ENCODE measurements at regions not wholly inside any gene's neighbourhood (a gene's known extent, or its start where the extent isn't known, plus 50 kb on each side); places are given as distances from the start of the nearest gene placed in this dataset.

DNA sequence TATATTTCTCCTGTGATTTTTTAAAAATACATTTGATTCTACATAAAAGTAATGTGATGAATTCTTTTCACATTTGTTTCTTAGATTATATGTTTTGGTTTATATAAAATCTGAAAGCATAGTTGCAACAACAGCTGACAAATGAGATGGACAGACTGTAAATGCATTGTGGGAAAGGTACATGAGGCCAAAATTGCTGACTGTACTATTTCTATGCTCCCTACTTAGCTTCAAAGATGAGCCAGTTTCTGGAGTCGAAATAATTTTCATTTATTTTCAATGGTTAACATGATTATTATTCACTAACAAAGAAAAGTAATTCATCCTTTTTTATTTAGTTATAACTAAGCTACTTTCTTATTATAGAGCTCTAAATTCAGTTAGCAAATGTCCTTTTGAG is 441.3 kb upstream of the CCNG1 start:
- FAIRE-seq (no peak), DNase-seq (ENCODE audit: low read depth, low spot score) (no peak)
- no TSS peak for BruUV-seq (replicated peaks)
- dilution Hi-C loops (cut with MboI; ENCODE audit: extremely low pct_ligation_motif_present, low sequenced_read_pairs) (no loop called here), intact Hi-C loops (cut with micrococcal nuclease) (no loop called here)
- Histone ChIP-seq H3K4me1 (ENCODE audit: control insufficient read depth, extremely low read depth, insufficient read depth, low read length) (no peaks in the 10 kb centered on the region), H3K9ac (replicated peaks; ENCODE audit: extremely low read depth, insufficient read depth, low read length) (no peak overlapping the region), H3K79me2 (ENCODE audit: control insufficient read depth, insufficient read depth, low read length) (no peaks in the 10 kb centered on the region), H2AFZ (ENCODE audit: low read depth, low read length) (no peak overlapping the region), H3K9me1 (replicated peaks; ENCODE audit: control insufficient read depth, extremely low read depth, insufficient read depth, low read length) (no peaks in the 10 kb centered on the region), H3K27me3 (ENCODE audit: control insufficient read depth in 2 of 2, insufficient read depth in 2 of 2, low read length in 2 of 2) (no peaks in the 10 kb centered on the region), H3K9me3 (replicated peaks; ENCODE audit: control insufficient read depth, insufficient read depth, low read length) (no peaks in the 10 kb centered on the region), H3K4me2 (ENCODE audit: insufficient read depth, low read length) (no peak overlapping the region), H3K36me3 (ENCODE audit: control insufficient read depth in 2 of 2, extremely low read depth in 1 of 2, insufficient read depth in 2 of 2, low read length in 2 of 2) (no peaks in the 10 kb centered on the region), H4K20me1 (replicated peaks; ENCODE audit: control insufficient read depth, extremely low read depth, insufficient read depth, low read length) (no peaks in the 10 kb centered on the region), H3K4me3 (replicated peaks in 1 of 3; ENCODE audit: insufficient read depth in 1 of 3, low read depth in 1 of 3, low read length in 3 of 3) (no peak overlapping the region), H3K27ac (ENCODE audit: insufficient read depth, low read depth, low read length) (no peak overlapping the region)
- CTCF ChIA-PET, result interaction anchor here (1.4 kb wide), 1 partner anchor 11 kb away, joined by 4 read pairs; no protein-coding TSS in a partner anchor
- POLR2A ChIA-PET, result no interaction called here
- TF ChIP-seq, protein P1, sequence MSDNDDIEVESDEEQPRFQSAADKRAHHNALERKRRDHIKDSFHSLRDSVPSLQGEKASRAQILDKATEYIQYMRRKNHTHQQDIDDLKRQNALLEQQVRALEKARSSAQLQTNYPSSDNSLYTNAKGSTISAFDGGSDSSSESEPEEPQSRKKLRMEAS (IDR thresholded peaks at IDR 0.05; ENCODE audit: insufficient read depth, insufficient read length), result no peak
- TF ChIP-seq GATA2 (IDR thresholded peaks at IDR 0.05; ENCODE audit: insufficient read depth, insufficient read length, low read depth, low read length), result no peak
- TF ChIP-seq JUN (IDR thresholded peaks at IDR 0.05; ENCODE audit: borderline replicate concordance, insufficient read depth, insufficient read length, low read depth), result no peak
- TF ChIP-seq POLR2A (IDR thresholded peaks at IDR 0.05; ENCODE audit: low read depth, low read length), result no peak
- TF ChIP-seq MYC (IDR thresholded peaks at IDR 0.05; ENCODE audit: low read depth, low read length), result no peak
- TF ChIP-seq CTCF (IDR thresholded peaks at IDR 0.05; ENCODE audit: extremely low read depth in 1 of 2, insufficient read depth in 1 of 2, low read depth in 1 of 2, low read length in 2 of 2), result no peak

GRCh38 chr5:163005949-163006348 is 431.4 kb upstream of the CCNG1 start:
- FAIRE-seq (no peak), DNase-seq (ENCODE audit: low read depth, low spot score) (no peak)
- Histone ChIP-seq H2AFZ (ENCODE audit: low read depth, low read length) (no peak overlapping the region), H3K4me1 (ENCODE audit: control insufficient read depth, extremely low read depth, insufficient read depth, low read length) (no peaks in the 10 kb centered on the region), H3K4me2 (ENCODE audit: insufficient read depth, low read length) (no peak overlapping the region), H3K9me3 (replicated peaks; ENCODE audit: control insufficient read depth, insufficient read depth, low read length) (peaks cover 2% of the 10 kb centered on the region), H3K4me3 (replicated peaks in 1 of 3; ENCODE audit: insufficient read depth in 1 of 3, low read depth in 1 of 3, low read length in 3 of 3) (no peak overlapping the region), H3K79me2 (ENCODE audit: control insufficient read depth, insufficient read depth, low read length) (no peaks in the 10 kb centered on the region), H3K9ac (replicated peaks; ENCODE audit: extremely low read depth, insufficient read depth, low read length) (no peak overlapping the region), H3K27me3 (ENCODE audit: control insufficient read depth in 2 of 2, insufficient read depth in 2 of 2, low read length in 2 of 2) (no peaks in the 10 kb centered on the region), H3K36me3 (ENCODE audit: control insufficient read depth in 2 of 2, extremely low read depth in 1 of 2, insufficient read depth in 2 of 2, low read length in 2 of 2) (no peaks in the 10 kb centered on the region), H4K20me1 (replicated peaks; ENCODE audit: control insufficient read depth, extremely low read depth, insufficient read depth, low read length) (no peaks in the 10 kb centered on the region), H3K27ac (ENCODE audit: insufficient read depth, low read depth, low read length) (no peak overlapping the region), H3K9me1 (replicated peaks; ENCODE audit: control insufficient read depth, extremely low read depth, insufficient read depth, low read length) (no peaks in the 10 kb centered on the region)
- BruUV-seq (replicated peaks), result no TSS peak
- TF ChIP-seq EZH2 (IDR thresholded peaks at IDR 0.05; ENCODE audit: borderline replicate concordance, low read depth, low read length, severe bottlenecking) (no peak), CTCF (IDR thresholded peaks at IDR 0.05; ENCODE audit: extremely low read depth in 1 of 2, insufficient read depth in 1 of 2, low read depth in 1 of 2, low read length in 2 of 2) (no peak), POLR2AphosphoS5 (IDR thresholded peaks at IDR 0.05; ENCODE audit: insufficient read depth, low read depth, low read length) (no peak), MYC (IDR thresholded peaks at IDR 0.05; ENCODE audit: low read depth, low read length) (no peak), FOS (IDR thresholded peaks at IDR 0.05; ENCODE audit: borderline replicate concordance, insufficient read depth, low read length) (no peak), POLR2A (IDR thresholded peaks at IDR 0.05; ENCODE audit: low read depth, low read length) (no peak), JUN (IDR thresholded peaks at IDR 0.05; ENCODE audit: borderline replicate concordance, insufficient read depth, insufficient read length, low read depth) (no peak), GATA2 (IDR thresholded peaks at IDR 0.05; ENCODE audit: insufficient read depth, insufficient read length, low read depth, low read length) (no peak)
- TF ChIP-seq, protein P1 (IDR thresholded peaks at IDR 0.05; ENCODE audit: insufficient read depth, insufficient read length), result no peak
- ChIA-PET POLR2A (no interaction called here), CTCF (interaction anchor here (1.6 kb wide), 1 partner anchor 10 kb away, joined by 4 read pairs; no protein-coding TSS in a partner anchor)
- dilution Hi-C loops (cut with MboI; ENCODE audit: extremely low pct_ligation_motif_present, low sequenced_read_pairs), result no loop called here
- intact Hi-C loops (cut with micrococcal nuclease), result no loop called here

All from endothelial cell of umbilical vein (primary cell).